Activated CD8-positive, alpha-beta memory T cell treated with anti-CD3 and anti-CD28 coated beads for 36 hours (primary cell): ENCODE measurements at regions not wholly inside any gene's neighbourhood (a gene's known extent, or its start where the extent isn't known, plus 50 kb on each side); places are given as distances from the start of the nearest gene placed in this dataset.
"Not testable (repeated sequence)": the region's sequence is repeated elsewhere in the genome, so short reads cannot be mapped to it uniquely, and the experiment has no call there.

ENCODE experiments used
- CTCF ChIA-PET: fragments of 350-600 bp; sonication (Branson Sonifier 250); formaldehyde crosslinking; loops from one replicate; lab custom pipeline; 2021; ENCODE audit warnings: antibody characterized with exemption; lab: Charles Lee
- POLR2A ChIA-PET: fragments of 350-600 bp; sonication (Branson Sonifier 250); formaldehyde crosslinking; loops from one replicate; lab custom pipeline; 2021; ENCODE audit warnings: antibody characterized with exemption; lab: Charles Lee

DNA sequence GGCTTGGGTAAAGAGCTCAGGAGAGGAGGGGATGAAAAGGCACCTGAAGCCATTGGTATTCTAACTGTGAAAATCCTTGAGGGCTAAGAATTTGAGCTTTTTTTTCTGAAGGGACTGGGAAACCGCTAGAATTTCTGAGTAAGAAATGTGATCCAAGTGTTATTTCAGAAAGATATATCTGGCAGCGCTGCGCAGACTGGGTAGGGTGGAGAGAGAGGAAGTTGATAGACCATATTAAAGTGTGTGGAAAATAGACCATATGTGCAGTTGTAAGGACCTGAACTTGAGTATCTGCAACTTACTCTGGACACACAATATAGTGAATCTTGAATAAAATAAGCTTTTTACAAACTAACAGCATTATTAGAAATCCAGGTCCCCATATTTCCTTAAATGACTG, 427.4 kb downstream of the NDFIP2 start:
- ChIA-PET CTCF (no interaction called here), POLR2A (no interaction called here)

DNA sequence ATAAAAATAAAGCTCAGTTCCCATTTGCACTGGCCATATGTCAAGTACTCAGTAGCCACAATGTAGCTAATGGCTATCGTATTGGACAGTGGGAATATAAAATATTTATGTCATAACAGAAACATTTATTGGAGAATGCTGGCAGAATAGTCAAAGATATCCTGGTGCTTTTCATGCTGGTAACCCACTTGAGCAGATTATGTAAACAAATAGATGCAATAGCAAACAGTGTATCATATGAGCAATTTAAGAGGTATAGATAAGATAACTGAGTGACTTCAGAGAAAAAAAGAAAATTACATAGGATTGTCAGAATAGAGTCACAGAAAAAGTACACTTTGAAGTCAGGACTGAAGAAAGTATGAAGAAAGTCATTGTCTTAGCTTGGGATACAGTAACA, 426.6 kb downstream of the NDFIP2 start:
- CTCF ChIA-PET: no interaction called here
- POLR2A ChIA-PET: no interaction called here

DNA sequence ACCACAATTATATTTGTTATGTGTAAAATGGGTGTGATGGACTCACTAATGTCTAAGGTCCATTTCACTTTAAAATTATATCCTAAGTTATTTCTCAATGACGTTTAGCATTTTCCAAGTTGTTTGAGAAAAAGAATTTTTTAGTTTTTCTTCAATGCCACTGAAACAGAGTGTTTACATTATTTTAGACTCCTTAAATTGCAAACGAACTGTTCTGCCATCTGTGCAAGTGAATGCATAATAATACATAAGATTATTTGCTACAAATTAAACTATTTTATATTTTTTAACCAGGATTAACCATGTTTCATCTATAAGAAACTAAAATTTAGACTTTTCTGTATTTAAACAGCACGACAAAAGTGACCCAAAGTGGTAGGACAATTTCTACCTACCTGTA, 425.4 kb downstream of the NDFIP2 start:
- CTCF ChIA-PET: no interaction called here
- POLR2A ChIA-PET: no interaction called here

DNA sequence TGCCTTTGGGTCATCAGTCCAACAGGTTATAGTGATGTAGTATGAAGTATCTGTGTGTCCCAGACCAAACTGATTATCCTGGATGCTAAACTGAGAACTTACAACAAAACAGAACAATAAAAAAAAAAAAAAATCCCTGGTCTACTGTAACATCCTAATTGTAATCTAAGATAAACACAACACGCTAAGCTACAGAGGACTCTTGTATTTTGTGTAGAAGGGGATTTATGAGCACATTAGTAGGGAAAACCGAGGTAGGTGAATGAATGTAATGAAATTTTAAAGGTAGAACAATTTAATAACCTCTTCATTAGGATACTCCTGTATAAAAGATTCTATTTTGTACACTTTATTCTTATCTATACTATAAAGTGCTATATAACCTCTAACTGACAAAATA, 424.1 kb downstream of the NDFIP2 start:
- ChIA-PET CTCF (no interaction called here), POLR2A (no interaction called here)

DNA sequence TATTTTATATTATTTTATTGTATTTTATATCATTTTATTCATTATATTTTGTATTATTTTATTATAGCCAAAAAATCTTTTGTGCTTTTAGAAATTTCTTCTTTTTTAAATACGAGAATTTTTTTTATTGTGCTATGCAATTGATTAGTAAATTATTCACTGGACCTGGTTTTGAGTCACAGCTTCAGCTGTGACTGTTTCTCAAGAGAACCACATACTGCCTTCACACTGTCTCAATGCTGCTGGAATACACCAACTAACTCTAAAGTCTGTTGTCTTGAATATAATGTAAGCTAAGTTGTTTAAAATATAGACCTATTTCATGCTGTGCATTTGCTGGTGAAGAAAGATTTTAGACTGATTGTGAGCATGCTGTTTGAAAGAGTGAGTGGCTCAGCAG, 423.6 kb downstream of the NDFIP2 start:
- ChIA-PET POLR2A (no interaction called here), CTCF (no interaction called here)

DNA sequence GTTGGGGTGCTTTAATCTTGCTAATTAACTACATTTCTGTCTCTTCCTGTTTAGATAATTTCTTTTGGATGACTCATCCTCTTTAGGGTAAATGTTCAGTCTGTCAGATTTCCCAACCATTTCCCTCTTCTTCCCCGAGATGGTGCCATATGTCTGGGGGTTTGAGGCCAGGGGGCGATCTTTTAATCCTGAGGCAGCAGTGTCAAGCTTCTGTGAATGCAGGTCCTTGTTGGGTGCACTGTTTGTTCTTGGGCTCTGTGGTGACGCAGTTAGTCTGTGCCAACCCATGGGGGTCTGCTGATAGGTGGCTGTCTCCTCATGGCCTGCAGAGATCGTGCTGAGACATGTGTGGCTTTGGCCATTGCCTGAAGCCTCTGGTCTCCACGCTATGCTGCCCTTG, 420.4 kb downstream of the NDFIP2 start:
- ChIA-PET CTCF (no interaction called here), POLR2A (no interaction called here)

DNA sequence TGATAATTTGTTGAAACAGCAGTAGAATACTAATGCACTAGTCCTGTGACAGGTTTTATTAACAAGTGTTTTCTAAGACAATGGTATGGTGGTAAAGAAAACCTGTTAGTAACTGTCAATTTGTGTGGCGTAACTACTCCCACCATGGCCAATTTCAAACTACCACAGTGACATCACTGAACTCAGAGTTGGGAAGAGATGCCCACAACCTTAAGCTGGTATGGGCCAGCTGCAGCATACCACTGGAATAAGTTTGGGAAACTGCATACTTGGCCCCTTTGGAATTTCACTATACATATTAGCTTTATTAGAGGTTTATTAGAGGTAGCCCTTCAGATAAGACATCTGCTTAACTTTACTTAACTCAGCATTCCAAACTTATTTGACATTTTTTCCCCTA, 419.4 kb downstream of the NDFIP2 start:
- ChIA-PET CTCF (no interaction called here), POLR2A (no interaction called here)

DNA sequence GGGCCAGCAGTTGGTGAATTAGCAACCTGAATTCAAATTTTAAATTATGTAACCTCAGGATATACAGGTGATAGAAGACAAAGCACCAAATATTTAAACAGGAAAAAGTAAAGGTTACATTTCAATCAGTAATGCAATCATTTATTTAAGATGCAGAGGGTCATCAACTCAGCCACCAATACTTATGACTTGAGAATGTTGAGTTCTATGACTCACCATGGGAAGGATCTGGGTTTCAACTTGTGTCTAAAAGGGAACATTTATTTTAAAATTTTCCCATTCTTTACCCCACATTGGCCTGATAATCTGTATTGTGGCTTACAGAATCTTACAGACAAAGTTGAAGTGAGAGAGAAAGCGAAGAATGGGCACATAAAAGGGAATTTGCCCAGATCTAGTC, 418.0 kb downstream of the NDFIP2 start:
- ChIA-PET POLR2A (no interaction called here), CTCF (no interaction called here)

DNA sequence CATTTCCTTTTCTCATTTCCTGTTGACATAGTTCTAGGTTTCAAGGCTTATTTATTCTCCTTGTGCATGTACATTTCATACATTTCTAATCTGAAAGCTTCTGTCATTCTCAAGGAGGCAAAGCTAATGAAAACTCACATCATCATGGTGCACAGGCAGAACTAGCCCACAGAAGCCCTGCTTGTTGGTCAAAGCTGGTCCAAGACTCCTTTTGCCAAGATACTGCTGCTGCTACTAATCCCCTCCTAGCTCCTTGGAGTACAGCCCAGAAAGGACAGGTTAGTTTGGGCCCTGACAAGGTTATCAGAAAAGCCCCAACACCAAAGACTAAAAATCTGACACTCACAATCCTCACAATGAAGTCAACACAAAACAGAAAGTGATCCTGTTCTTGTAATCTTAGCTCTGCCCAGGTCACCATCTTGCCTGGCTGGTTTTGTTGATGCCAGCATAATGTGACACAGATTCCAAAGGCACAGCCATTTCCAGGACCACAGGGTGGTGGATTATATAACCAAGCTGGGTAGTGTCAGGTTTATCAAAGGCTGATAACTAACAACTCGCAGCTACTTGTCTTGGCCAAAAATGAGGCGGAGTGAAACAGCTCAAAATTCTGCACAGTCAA, 417.4 kb downstream of the NDFIP2 start:
- POLR2A ChIA-PET: no interaction called here

DNA sequence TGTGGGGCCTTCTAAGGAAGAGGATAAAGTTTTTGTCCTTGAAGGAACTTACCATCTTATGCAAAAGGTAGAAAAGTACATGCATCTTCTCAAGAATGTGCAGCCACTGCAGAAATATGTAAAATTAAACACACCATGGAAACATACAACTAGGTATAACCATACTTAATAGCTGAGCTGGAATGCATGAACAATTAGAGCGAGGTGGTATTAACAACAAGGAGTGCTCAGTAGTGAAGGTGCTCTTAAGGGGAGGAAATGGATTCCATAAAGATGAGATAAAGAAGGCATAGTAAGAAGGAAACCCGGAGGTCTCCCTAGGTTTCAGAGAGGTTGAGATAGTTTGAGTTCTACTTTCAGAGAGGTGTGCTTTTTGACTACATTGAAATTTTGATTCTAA, 415.9 kb downstream of the NDFIP2 start:
- ChIA-PET POLR2A (no interaction called here), CTCF (no interaction called here)

More for the DNA sequence above, 417.4 kb downstream of the NDFIP2 start:
- CTCF ChIA-PET: no interaction called here

DNA sequence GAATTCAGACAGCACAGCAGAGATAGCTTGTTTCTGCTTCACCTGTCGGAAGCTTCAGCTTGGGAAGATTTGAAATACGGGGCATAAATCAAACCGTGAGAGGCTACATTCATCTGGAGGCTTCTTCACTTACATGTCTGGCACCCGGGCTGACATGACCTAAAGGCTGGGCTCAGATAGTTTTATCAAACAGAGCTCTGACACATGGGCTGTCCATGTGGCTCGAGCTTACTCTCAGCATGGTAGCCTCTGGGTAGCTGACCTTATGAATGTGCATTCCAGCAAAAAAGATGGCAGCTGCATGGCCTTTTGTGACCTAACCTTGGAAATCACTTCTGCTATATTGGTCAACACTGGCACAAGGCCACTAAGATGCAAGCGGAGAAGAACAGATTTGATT, 414.5 kb downstream of the NDFIP2 start:
- CTCF ChIA-PET: no interaction called here

DNA sequence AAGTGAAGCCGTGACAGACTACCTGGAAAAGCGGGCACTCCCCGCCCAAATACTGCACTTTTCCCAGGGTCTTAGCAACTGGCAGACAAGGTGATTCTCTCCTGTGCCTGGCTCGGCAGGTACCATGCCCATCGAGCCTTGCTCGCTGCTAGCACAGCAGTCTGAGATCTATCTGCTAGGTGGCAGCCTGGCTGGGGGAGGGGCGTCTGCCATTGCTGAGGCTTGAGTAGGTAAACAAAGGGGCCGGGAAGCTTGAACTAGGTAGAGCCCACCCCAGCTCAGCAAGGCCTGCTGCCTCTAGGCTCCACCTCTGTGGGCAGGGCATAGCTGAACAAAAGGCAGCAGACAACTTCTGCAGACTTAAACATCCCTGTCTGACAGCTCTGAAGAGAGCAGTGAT, 406.3 kb downstream of the NDFIP2 start:
- POLR2A ChIA-PET, CTCF ChIA-PET: not testable (repeated sequence)

More for the DNA sequence above, 414.5 kb downstream of the NDFIP2 start:
- POLR2A ChIA-PET: no interaction called here

DNA sequence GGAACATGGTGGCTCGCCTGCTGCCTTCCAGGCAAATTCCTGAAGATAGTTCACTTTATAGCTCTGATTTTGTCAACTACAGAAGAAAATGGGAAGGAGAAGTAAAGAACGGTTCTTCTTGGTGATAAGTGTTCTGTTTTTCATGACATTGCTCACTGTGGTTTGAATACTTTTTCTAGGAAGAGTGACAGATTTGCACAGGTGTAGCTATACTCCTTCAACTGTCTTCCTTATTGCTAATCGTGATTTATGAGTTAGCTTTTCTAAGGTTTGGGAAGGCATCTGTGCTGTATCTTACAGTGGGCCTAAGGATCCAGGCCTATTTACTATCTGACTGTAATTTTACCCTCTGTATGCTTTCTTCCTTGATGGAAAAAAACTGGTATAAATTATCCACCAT, 405.6 kb downstream of the NDFIP2 start:
- CTCF ChIA-PET: no interaction called here
- POLR2A ChIA-PET: no interaction called here

DNA sequence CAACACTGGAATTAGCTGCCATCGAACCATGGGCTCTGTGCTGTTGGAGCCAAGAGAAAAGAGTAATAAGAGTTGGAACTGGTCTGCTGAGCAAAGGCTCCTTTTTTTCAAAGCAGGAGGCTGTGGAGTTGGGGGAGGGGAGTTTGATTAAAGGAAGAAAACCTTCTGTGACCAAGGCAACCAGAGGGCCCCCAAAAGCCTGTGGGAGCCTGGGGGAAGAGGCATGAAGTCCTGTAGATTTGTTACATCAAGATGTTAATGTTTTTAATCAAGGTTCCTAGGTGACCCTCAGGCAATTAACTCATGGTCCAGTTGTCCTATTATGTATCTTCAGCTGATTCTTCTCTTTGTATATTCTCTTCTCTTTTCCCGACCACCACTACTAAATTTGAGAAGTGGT, 403.9 kb downstream of the NDFIP2 start:
- CTCF ChIA-PET: no interaction called here
- POLR2A ChIA-PET: no interaction called here

DNA sequence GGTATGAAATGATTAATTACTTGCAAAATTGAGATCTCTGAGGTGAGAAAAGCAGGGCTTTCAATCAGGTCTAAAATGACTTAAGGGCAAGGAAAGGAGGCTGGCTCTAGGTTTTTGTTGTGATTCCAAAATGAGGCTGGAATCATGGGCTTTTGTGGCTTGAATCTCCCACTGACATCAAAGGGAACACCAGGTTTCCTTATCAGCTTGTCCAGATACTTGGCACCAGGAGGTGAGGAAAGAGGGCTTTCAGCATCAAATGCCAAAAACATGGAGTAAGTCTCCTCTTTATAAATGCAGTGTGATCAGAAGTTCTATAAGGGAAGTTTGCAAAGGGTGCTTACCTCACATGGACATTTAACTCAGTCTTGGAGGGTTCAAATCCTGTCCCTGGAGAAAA, 402.3 kb downstream of the NDFIP2 start:
- POLR2A ChIA-PET: no interaction called here
- CTCF ChIA-PET: no interaction called here

DNA sequence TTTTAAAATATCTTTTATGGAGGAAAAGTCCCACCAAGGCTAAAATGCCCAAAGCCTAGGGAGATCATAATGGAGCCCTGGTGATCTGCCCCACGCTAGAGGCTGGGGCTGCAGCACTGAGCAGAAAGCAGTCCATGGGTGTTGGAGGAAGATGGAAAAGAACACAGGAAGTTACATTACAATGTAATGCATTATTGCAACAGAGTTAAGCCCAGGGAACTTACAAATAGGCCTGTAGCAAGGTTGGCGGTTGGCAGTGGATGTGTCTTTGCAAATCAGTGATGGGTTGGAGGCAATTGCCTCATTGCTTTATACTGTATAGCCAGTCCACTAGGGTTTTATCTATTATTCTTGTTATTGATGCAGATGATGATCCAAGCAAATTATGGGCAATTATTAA, 399.9 kb downstream of the NDFIP2 start:
- POLR2A ChIA-PET: no interaction called here
- CTCF ChIA-PET: no interaction called here

DNA sequence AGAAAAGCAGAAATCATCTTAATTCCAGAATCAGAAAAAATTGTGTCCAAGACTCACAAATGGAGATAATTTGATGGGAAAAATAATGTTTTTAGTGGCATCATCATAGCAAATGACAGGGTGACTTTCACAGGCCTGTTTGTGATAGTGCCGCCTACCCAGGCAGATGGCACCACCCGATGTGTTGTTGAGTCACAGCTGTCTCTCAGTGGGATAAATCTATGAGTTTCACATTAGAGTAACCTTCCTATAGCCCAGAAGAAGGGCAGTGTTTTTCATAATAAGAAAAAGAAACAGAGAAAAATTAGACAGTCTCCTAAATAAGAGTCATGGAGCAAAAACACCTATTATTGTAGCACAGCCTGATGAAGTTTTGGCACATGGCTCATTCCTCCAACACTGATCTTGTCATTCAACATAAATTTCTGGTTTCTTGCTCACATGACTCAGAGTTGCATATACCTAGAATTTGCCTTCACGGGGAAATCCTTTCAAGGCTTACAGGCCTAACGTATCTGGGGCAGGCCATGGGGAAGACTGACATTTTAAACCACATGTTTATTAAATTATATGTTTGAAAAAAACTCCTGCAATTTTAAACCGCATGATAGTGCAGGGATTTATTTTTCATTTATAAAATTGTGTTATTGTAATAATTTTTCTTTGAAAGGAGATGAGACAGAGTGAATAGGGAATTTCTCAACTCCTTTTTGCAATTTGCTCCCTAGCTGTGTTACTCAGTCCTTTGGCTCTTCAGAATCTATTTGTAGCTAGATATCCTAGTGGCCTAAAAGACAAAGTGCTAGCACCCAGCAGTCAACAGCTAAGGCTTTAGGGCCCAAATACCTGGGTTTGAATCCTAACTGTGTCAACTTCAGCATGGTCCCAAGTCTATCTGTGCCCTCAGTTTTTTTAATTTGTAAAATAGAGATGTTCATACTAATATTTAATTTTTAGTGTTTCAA, 393.7 kb downstream of the NDFIP2 start:
- POLR2A ChIA-PET: no interaction called here
- CTCF ChIA-PET: no interaction called here

DNA sequence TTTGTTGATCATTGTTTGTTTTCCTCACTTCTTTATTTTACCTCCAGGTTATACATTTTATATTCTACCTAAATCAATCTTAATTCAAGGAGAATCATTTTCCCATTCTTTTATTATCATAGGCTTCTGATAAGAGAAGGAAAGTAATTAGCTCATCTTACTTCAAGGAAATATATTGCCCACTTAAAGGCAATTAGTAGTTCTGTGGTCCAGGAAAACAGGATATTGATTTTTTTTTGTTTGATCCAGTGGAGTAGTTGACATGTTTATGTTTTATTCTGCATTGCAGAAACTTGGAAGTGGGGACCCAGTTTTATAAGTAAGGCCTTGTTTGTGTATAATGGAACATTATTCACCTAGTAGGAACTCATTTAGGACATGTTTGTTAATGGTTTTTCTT, 390.6 kb downstream of the NDFIP2 start:
- CTCF ChIA-PET: no interaction called here
- POLR2A ChIA-PET: no interaction called here

DNA sequence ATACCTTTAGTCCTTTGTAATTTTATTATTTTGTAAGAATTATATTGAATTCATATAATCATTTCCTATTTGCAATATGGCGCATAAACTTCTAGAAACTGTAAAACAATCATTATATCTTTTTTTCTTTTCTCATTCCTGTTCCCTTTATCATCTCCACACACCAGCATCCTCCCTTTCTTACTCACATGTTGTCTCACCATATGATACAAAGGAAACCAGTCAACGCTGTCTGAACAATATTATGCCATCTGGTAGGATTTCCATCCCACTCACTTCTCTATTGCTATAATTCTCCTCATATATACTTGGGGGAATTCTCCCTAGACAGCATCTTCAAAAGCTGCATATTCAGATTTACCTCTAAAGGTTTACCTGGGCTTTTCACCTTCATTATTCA, 389.8 kb downstream of the NDFIP2 start:
- CTCF ChIA-PET: no interaction called here
- POLR2A ChIA-PET: no interaction called here

DNA sequence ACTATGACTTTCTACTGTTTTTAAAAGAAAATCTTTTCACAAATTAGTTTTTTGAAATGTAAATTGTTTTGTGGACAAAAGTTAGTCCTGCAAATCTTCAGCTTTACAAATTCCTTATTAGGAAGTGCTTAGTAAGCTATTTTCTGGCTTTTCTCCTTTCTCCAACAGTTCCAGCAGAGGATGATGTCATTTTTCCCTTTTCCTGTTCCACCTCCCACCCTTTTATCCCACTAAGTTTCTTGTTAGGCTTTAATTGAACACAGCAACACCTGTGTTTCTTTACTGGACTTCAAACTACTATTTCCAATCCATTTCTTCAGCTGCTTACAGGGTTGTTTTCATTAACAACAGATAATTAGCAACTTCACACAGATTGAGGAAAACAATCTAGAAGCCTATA, 389.2 kb downstream of the NDFIP2 start:
- CTCF ChIA-PET: no interaction called here
- POLR2A ChIA-PET: no interaction called here

DNA sequence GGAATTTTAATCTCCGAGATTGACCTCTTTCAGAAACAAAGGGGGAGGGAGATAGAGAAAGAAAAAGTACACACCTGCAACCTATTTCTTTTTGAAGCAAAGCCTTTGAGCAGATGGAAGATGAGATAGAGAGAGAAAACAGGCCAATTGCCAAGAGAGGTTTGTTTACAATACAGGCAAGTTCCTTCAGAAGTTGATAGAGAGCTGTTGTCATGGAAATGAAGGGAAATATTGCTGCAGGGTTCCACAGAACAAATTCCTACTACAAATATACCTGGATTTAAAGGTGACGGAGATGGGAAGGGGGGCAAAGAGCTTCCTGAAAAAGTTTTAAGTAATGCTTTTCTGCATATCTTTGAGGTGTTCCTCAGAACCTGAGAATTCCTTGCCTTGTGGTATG, 388.4 kb downstream of the NDFIP2 start:
- ChIA-PET CTCF (no interaction called here), POLR2A (no interaction called here)
